ENCODE measurements at regions not wholly inside any gene's neighbourhood (a gene's known extent, or its start where the extent isn't known, plus 50 kb on each side); places are given as distances from the start of the nearest gene placed in this dataset.

- TF ChIP-seq POLR2A (IDR thresholded peaks at IDR 0.05) (no peak), CTCF (IDR thresholded peaks at IDR 0.05) (no peak)
Measured at GRCh38 chr7:115087437-115087836, 165.5 kb downstream of the MDFIC start.

Measured in ovary (tissue), 3 donors.